ENCODE measurements at regions not wholly inside any gene's neighbourhood (a gene's known extent, or its start where the extent isn't known, plus 50 kb on each side); places are given as distances from the start of the nearest gene placed in this dataset.

GRCh38 chr1:47536646-47537118 is 98.8 kb downstream of the FOXD2 start:
- H2BK5ac ChIP-seq (ENCODE audit: low read depth, low read length), result no peak overlapping the region
- no peak for TF ChIP-seq CREB1 (IDR thresholded peaks at IDR 0.05)
- no peak for TF ChIP-seq TEAD4 (IDR thresholded peaks at IDR 0.05; ENCODE audit: low read depth, low read length)
- TF ChIP-seq GABPA (IDR thresholded peaks at IDR 0.05; ENCODE audit: borderline replicate concordance, insufficient read depth, low read length), result no peak
- TF ChIP-seq SP4 (IDR thresholded peaks at IDR 0.05; ENCODE audit: low read length), result no peak
- TF ChIP-seq EP300 (IDR thresholded peaks at IDR 0.05; ENCODE audit: borderline replicate concordance in 1 of 2, low read depth in 2 of 2, low read length in 2 of 2), result no peak
- TF ChIP-seq CHD1 (IDR thresholded peaks at IDR 0.05; ENCODE audit: low read depth, low read length), result no peak
- no peak for TF ChIP-seq NRF1 (IDR thresholded peaks at IDR 0.05; ENCODE audit: low read depth, low read length)
- no peak for TF ChIP-seq CBX8 (IDR thresholded peaks at IDR 0.05; ENCODE audit: borderline replicate concordance, low read depth, low read length)
- no peak for TF ChIP-seq SIN3A (conservative IDR thresholded peaks at IDR 0.05 in 1 of 2, IDR thresholded peaks at IDR 0.05 in 1 of 2; ENCODE audit: low read depth in 1 of 2, low read length in 2 of 2)
- TF ChIP-seq FOSL1 (IDR thresholded peaks at IDR 0.05; ENCODE audit: insufficient read depth, low read depth, low read length), result no peak
- no peak for TF ChIP-seq BRCA1 (IDR thresholded peaks at IDR 0.05; ENCODE audit: low read depth, low read length)
- TF ChIP-seq NANOG (IDR thresholded peaks at IDR 0.05; ENCODE audit: insufficient read depth, low read depth, low read length, poor library complexity, severe bottlenecking), result no peak
- no peak for TF ChIP-seq RFX5 (IDR thresholded peaks at IDR 0.05; ENCODE audit: borderline replicate concordance, low read depth, low read length)
- TF ChIP-seq KDM4A (IDR thresholded peaks at IDR 0.05; ENCODE audit: low read depth, low read length, severe bottlenecking), result no peak

More at GRCh38 chr1:47536646-47537118, 98.8 kb downstream of the FOXD2 start:
- Histone ChIP-seq H4K5ac (ENCODE audit: insufficient read length, low read depth, low read length) (no peak overlapping the region), H2BK12ac (ENCODE audit: low read depth, low read length) (no peak overlapping the region), H3K9ac (replicated peaks in 1 of 4; ENCODE audit: extremely low read depth in 1 of 4, low read depth in 3 of 4, low read length in 3 of 4) (no peak overlapping the region), H2BK20ac (ENCODE audit: low read length) (no peak overlapping the region), H3K79me1 (ENCODE audit: low read depth, low read length) (no peaks in the 10 kb centered on the region), H3K27me3 (replicated peaks in 1 of 4; ENCODE audit: control insufficient read depth in 3 of 4, extremely low read depth in 1 of 4, insufficient read depth in 3 of 4, low read length in 3 of 4) (peaks cover 0 to 10% (median 4%) of the 10 kb centered on the region in 4 experiments; a peak in 2 of 7 replicates), H3K36me3 (ENCODE audit: control insufficient read depth in 2 of 4, insufficient read depth in 4 of 4, low read length in 3 of 4) (no peaks in the 10 kb centered on the region), H3K27ac (ENCODE audit: low read depth, low read length) (no peak overlapping the region), H3K4me1 (replicated peaks in 1 of 4; ENCODE audit: control insufficient read depth in 3 of 4, insufficient read depth in 4 of 4, low read length in 3 of 4) (peaks cover 3 to 10% (median 7%) of the 10 kb centered on the region in 4 experiments), H4K8ac (ENCODE audit: extremely low read depth, insufficient read depth, low read length) (no peak overlapping the region), H3K23me2 (ENCODE audit: low read depth, low read length) (peaks cover 7% of the 10 kb centered on the region; the same call in 1 of the 2 replicates), H2BK15ac (ENCODE audit: low read length) (no peak overlapping the region), H3K4ac (replicated peaks; ENCODE audit: insufficient read length, low read depth, low read length) (no peak overlapping the region), H4K20me1 (replicated peaks in 1 of 2; ENCODE audit: control insufficient read depth in 1 of 2, insufficient read depth in 2 of 2, low read length in 2 of 2) (no peaks in the 10 kb centered on the region), H3K79me2 (ENCODE audit: control insufficient read depth in 1 of 2, insufficient read depth in 2 of 2, low read length in 2 of 2) (no peaks in the 10 kb centered on the region), H3K23ac (ENCODE audit: insufficient read length) (no peak overlapping the region), H3K4me3 (ENCODE audit: extremely low read depth in 1 of 4, insufficient read depth in 2 of 4, low read depth in 3 of 4, low read length in 4 of 4) (no peak overlapping the region), H3K56ac (replicated peaks; ENCODE audit: insufficient read length, low read depth, low read length) (no peak overlapping the region), H4K91ac (replicated peaks; ENCODE audit: insufficient read length, low read length) (no peak overlapping the region), H3K9me3 (ENCODE audit: insufficient read depth in 2 of 2, low read depth in 1 of 2, low read length in 1 of 2) (peaks cover 3% of the 10 kb centered on the region in 2 experiments; a peak in 1 of 4 replicates), H3K14ac (ENCODE audit: insufficient read length) (no peak overlapping the region), H3K4me2 (ENCODE audit: insufficient read depth in 1 of 2, low read depth in 2 of 2, low read length in 2 of 2) (no peak overlapping the region), H2AK5ac (ENCODE audit: low read depth, low read length) (no peak overlapping the region), H2AFZ (ENCODE audit: low read length) (no peak overlapping the region), H2BK120ac (replicated peaks; ENCODE audit: low read depth, low read length) (no peak overlapping the region), H3K18ac (ENCODE audit: extremely low read depth, low read length) (no peak overlapping the region)
- POLR2A ChIA-PET (ENCODE audit: partially characterized antibody), result interaction anchor here (0.7 kb wide), 1 partner anchor 192 kb away, joined by 3 read pairs; no protein-coding TSS in a partner anchor
- DNase-seq (ENCODE audit: low read depth in 1 of 2, low spot score in 2 of 2) (no peak), FAIRE-seq (no peak)
- 73% methylated on average over 9 of the region's 9 CpGs; no CpG with 5 or more reads in 1 of the 2 experiments for WGBS, 2 experiments (ENCODE audit: extremely low coverage in 1 of 2, insufficient coverage in 1 of 2, insufficient read length in 1 of 2, insufficient replicate concordance in 2 of 2, low coverage in 1 of 2, low lambda C conversion rate in 2 of 2, missing lambda C conversion rate in 1 of 2)
- CTCF ChIA-PET (ENCODE audit: partially characterized antibody), result interaction anchor here (0.6 to 4.3 kb wide), 4 partner anchors 11 to 88 kb away, joined by 3 to 25 read pairs (median 10); no protein-coding TSS in a partner anchor

Measured in H1 (cell line).